Neural progenitor cell (in vitro differentiated cells): ENCODE measurements at regions not wholly inside any gene's neighbourhood (a gene's known extent, or its start where the extent isn't known, plus 50 kb on each side); places are given as distances from the start of the nearest gene placed in this dataset.

Source experiments
- DNase-seq: peaks from one replicate; pipeline ENCODE4 v3.0.0-alpha.2; 2016; ENCODE audit warnings: low spot score
- H2AFZ ChIP-seq: fragments of 200-600 bp; sonication (generic); replicated peaks from 2 replicates; pipeline ENCODE4 v1.6.1; 2016; ENCODE audit warnings: antibody characterized with exemption
- H3F3A ChIP-seq: fragments of 200-600 bp; sonication (generic); 2 replicates; pipeline ENCODE4 v1.6.1; 2016; ENCODE audit warnings: antibody characterized with exemption, low read depth
- H3K27ac ChIP-seq: fragments of 200-600 bp; sonication (generic); 2 replicates; pipeline ENCODE4 v1.5.1; 2016; ENCODE audit warnings: mild to moderate bottlenecking
- H3K27me3 ChIP-seq: fragments of 200-600 bp; sonication (generic); 2 replicates; pipeline ENCODE4 v1.6.1; 2016; ENCODE audit warnings: mild to moderate bottlenecking, moderate library complexity
- H3K36me3 ChIP-seq: fragments of 200-600 bp; sonication (generic); 2 replicates; pipeline ENCODE4 v1.5.1; 2016
- H3K4me1 ChIP-seq: fragments of 200-600 bp; sonication (generic); 2 replicates; pipeline ENCODE4 v1.6.1; 2016; ENCODE audit warnings: mixed run types
- H3K4me2 ChIP-seq: fragments of 200-600 bp; sonication (generic); 2 replicates; pipeline ENCODE4 v1.6.1; 2016
- H3K4me3 ChIP-seq: fragments of 200-600 bp; sonication (generic); 2 replicates; pipeline ENCODE4 v1.5.1; 2016
- H3K79me2 ChIP-seq: fragments of 200-600 bp; sonication (generic); 2 replicates; pipeline ENCODE4 v1.6.1; 2016; ENCODE audit warnings: low read depth
- H3K9ac ChIP-seq: fragments of 200-600 bp; sonication (generic); 2 replicates; pipeline ENCODE4 v1.6.1; 2016
- H3K9me3 ChIP-seq: fragments of 200-600 bp; sonication (generic); 2 replicates; pipeline ENCODE4 v1.5.1; 2016; ENCODE audit warnings: low read depth
- H4K20me1 ChIP-seq: fragments of 200-600 bp; sonication (generic); 2 replicates; pipeline ENCODE4 v1.6.1; 2016; ENCODE audit warnings: low read depth
- H3K27ac Mint-ChIP-seq: 3 replicates; pipeline ENCODE4 v1.8.0; 2021; ENCODE audit warnings: mixed read lengths
- H3K27me3 Mint-ChIP-seq: 2 replicates; pipeline ENCODE4 v1.8.0; 2022; ENCODE audit warnings: low read depth, mild to moderate bottlenecking, inconsistent platforms, moderate library complexity, mixed read lengths; ENCODE audit not compliant: insufficient read depth
- H3K36me3 Mint-ChIP-seq: 3 replicates; pipeline ENCODE4 v1.8.0; 2021; ENCODE audit warnings: mixed read lengths
- H3K4me1 Mint-ChIP-seq: 3 replicates; pipeline ENCODE4 v1.8.0; 2021; ENCODE audit warnings: mixed read lengths
- H3K4me3 Mint-ChIP-seq: 3 replicates; pipeline ENCODE4 v1.8.0; 2021; ENCODE audit warnings: mild to moderate bottlenecking, moderate library complexity, mixed read lengths
- H3K9me3 Mint-ChIP-seq: 3 replicates; pipeline ENCODE4 v1.8.0; 2020; ENCODE audit warnings: mixed read lengths
- EZH2 ChIP-seq: fragments of 200-600 bp; sonication (generic); IDR thresholded peaks from 2 replicates; pipeline ENCODE4 v1.6.1; 2017; ENCODE audit warnings: antibody characterized with exemption, mild to moderate bottlenecking, moderate library complexity
- EZH2phosphoT487 ChIP-seq: fragments of 200-600 bp; sonication (generic); IDR thresholded peaks from 2 replicates; pipeline ENCODE4 v1.6.1; 2017; ENCODE audit warnings: antibody characterized with exemption
- TF ChIP-seq, protein P1 (sequence below): fragments of 200-600 bp; sonication (generic); IDR thresholded peaks from 2 replicates; pipeline ENCODE4 v1.5.1; 2017; ENCODE audit warnings: antibody characterized with exemption, mild to moderate bottlenecking

DNA sequence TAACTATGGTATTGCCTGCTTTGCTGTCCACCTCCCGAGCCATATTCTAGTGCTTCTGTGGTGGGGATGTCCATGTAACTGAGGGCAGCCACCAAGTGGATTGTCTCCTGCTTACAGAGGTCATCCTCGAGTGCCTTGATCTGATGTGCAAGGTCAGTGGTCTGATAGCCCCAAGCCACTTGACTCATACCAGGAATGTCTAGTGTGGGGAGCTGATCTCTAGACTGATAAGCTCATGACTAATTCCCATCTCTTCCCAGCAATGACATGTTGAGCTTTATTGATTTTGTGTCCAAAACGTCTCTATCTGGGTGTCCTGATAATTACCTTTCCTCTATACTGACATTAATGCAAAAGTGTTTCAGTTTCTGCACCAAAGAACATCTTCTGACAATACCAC, 168.4 kb upstream of the WDR1 start:
- Histone ChIP-seq H4K20me1 (no peaks in the 10 kb centered on the region), H3K4me3 (no peak overlapping the region), H3K9me3 (no peaks in the 10 kb centered on the region), H3K36me3 (no peaks in the 10 kb centered on the region), H2AFZ (no peak overlapping the region), H3K27ac (no peak overlapping the region), H3K4me2 (no peak overlapping the region), H3K79me2 (no peaks in the 10 kb centered on the region), H3F3A (no peaks in the 10 kb centered on the region), H3K4me1 (no peaks in the 10 kb centered on the region), H3K27me3 (no peaks in the 10 kb centered on the region), H3K9ac (no peak overlapping the region)
- no peak for DNase-seq
- Mint-ChIP-seq H3K4me3 (no peak overlapping the region), H3K36me3 (no peaks in the 10 kb centered on the region), H3K4me1 (peaks cover 4% of the 10 kb centered on the region), H3K27me3 (no peaks in the 10 kb centered on the region), H3K9me3 (no peaks in the 10 kb centered on the region), H3K27ac (no peak overlapping the region)
- no peak for TF ChIP-seq EZH2phosphoT487
- TF ChIP-seq, protein P1, sequence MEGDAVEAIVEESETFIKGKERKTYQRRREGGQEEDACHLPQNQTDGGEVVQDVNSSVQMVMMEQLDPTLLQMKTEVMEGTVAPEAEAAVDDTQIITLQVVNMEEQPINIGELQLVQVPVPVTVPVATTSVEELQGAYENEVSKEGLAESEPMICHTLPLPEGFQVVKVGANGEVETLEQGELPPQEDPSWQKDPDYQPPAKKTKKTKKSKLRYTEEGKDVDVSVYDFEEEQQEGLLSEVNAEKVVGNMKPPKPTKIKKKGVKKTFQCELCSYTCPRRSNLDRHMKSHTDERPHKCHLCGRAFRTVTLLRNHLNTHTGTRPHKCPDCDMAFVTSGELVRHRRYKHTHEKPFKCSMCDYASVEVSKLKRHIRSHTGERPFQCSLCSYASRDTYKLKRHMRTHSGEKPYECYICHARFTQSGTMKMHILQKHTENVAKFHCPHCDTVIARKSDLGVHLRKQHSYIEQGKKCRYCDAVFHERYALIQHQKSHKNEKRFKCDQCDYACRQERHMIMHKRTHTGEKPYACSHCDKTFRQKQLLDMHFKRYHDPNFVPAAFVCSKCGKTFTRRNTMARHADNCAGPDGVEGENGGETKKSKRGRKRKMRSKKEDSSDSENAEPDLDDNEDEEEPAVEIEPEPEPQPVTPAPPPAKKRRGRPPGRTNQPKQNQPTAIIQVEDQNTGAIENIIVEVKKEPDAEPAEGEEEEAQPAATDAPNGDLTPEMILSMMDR = no peak
- no peak for TF ChIP-seq EZH2

DNA sequence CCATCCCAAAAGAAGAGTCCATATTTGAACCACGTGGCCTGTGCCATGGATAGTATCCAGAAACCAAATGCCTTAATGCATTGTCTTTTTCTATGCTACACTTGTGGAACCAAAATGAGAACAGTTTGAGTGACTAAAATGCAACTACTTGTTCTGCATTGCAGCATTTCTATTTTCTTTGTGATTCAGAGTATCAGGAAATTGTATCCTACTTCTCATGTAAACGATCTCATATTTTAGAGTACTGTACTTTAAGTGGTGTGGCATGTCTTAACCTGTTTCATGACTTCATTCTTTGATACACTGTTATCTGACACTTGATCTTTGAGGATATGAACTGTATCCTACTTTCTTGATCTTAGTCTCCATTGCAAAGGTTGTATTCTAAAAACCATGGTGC, 167.2 kb upstream of the WDR1 start:
- H3K9ac ChIP-seq = no peak overlapping the region
- H4K20me1 ChIP-seq = no peaks in the 10 kb centered on the region
- Mint-ChIP-seq H3K4me1 (peaks cover 4% of the 10 kb centered on the region), H3K27ac (no peak overlapping the region), H3K4me3 (no peak overlapping the region), H3K36me3 (no peaks in the 10 kb centered on the region), H3K27me3 (no peaks in the 10 kb centered on the region), H3K9me3 (no peaks in the 10 kb centered on the region)
- H3K79me2 ChIP-seq = no peaks in the 10 kb centered on the region
- no peaks in the 10 kb centered on the region for H3K4me1 ChIP-seq
- H3K36me3 ChIP-seq = no peaks in the 10 kb centered on the region
- H2AFZ ChIP-seq = no peak overlapping the region
- H3K4me3 ChIP-seq = no peak overlapping the region
- no peak overlapping the region for H3K4me2 ChIP-seq
- no peaks in the 10 kb centered on the region for H3F3A ChIP-seq
- no peaks in the 10 kb centered on the region for H3K27me3 ChIP-seq
- no peak overlapping the region for H3K27ac ChIP-seq
- no peak for DNase-seq
- H3K9me3 ChIP-seq = no peaks in the 10 kb centered on the region
- no peak for TF ChIP-seq EZH2
- no peak for TF ChIP-seq EZH2phosphoT487
- TF ChIP-seq, protein P1 = no peak

DNA sequence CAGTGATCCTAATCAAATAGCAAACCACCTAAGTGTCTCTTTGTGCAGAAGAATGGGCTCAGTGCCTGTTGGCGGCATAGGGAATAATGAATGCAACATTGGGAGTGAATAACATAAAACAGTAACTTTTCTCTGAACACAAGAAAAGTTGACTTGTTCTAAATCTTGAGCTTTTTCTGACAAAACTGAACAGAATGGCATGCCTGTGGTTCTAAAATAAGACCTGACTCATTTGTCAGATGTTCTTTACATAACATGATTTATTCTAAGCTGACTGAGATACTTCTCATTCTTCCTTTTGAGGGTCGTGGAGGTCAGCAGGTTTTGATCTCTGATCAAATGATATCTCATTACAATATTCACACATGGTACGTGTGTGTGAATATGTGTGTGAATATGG, 165.4 kb upstream of the WDR1 start:
- Mint-ChIP-seq H3K36me3 (no peaks in the 10 kb centered on the region), H3K27ac (no peak overlapping the region)

More for the DNA sequence above, 165.4 kb upstream of the WDR1 start:
- H3K27me3 ChIP-seq = no peaks in the 10 kb centered on the region
- TF ChIP-seq, protein P1 = no peak
- TF ChIP-seq EZH2 = no peak
- TF ChIP-seq EZH2phosphoT487 = no peak
- peaks cover 2% of the 10 kb centered on the region for H3K27me3 Mint-ChIP-seq
- no peaks in the 10 kb centered on the region for H3K4me1 ChIP-seq
- no peaks in the 10 kb centered on the region for H3K36me3 ChIP-seq
- H3K4me2 ChIP-seq = no peak overlapping the region
- H3K9ac ChIP-seq = no peak overlapping the region
- no peaks in the 10 kb centered on the region for H4K20me1 ChIP-seq
- no peak overlapping the region for H3K27ac ChIP-seq
- H3K4me3 ChIP-seq = no peak overlapping the region
- H3F3A ChIP-seq = no peaks in the 10 kb centered on the region
- no peak overlapping the region for H3K4me3 Mint-ChIP-seq
- H3K4me1 Mint-ChIP-seq = peaks cover 4% of the 10 kb centered on the region
- no peaks in the 10 kb centered on the region for H3K9me3 Mint-ChIP-seq
- H2AFZ ChIP-seq = no peak overlapping the region
- no peak for DNase-seq
- H3K9me3 ChIP-seq = no peaks in the 10 kb centered on the region
- no peaks in the 10 kb centered on the region for H3K79me2 ChIP-seq
